ENCODE measurements at regions not wholly inside any gene's neighbourhood (a gene's known extent, or its start where the extent isn't known, plus 50 kb on each side); places are given as distances from the start of the nearest gene placed in this dataset.

GRCh38 chr7:19413443-19413965, 268.3 kb upstream of the FERD3L start:
- no peak overlapping the region for H3K27ac ChIP-seq
- no peaks in the 10 kb centered on the region for H3K36me3 ChIP-seq
- no peaks in the 10 kb centered on the region for H3K27me3 ChIP-seq
- no peaks in the 10 kb centered on the region for H3K4me1 ChIP-seq
- WGBS, 2 donors: 54 to 67% methylated on average over 3 of the region's 3 CpGs
- H3K9me3 ChIP-seq: no peaks in the 10 kb centered on the region
- no peak for DNase-seq
- TF ChIP-seq CTCF (IDR thresholded peaks at IDR 0.05): no peak
- no peak for TF ChIP-seq POLR2A (IDR thresholded peaks at IDR 0.05)
- intact Hi-C loops (cut with DNase I): no loop called here
- H3K4me3 ChIP-seq (replicated peaks in 1 of 3): no peak overlapping the region

- intact Hi-C loops (cut with DNase I): no loop called here
- H3K4me1 ChIP-seq: no peaks in the 10 kb centered on the region
- WGBS, 2 donors: 60 to 71% methylated on average over 3 of the region's 3 CpGs
- no peak for TF ChIP-seq CTCF (IDR thresholded peaks at IDR 0.05)
- no peaks in the 10 kb centered on the region for H3K9me3 ChIP-seq
- no peak for DNase-seq
- no peak overlapping the region for H3K27ac ChIP-seq
- H3K4me3 ChIP-seq (replicated peaks in 1 of 3): no peak overlapping the region
- no peaks in the 10 kb centered on the region for H3K36me3 ChIP-seq
- no peaks in the 10 kb centered on the region for H3K27me3 ChIP-seq
These were observed 265.5 kb upstream of the FERD3L start for GRCh38 chr7:19410691-19411090.

GRCh38 chr7:19410106-19410505, 264.9 kb upstream of the FERD3L start:
- intact Hi-C loops (cut with DNase I): no loop called here
- no peaks in the 10 kb centered on the region for H3K27me3 ChIP-seq
- H3K4me1 ChIP-seq: no peaks in the 10 kb centered on the region
- H3K27ac ChIP-seq: no peak overlapping the region
- no peaks in the 10 kb centered on the region for H3K9me3 ChIP-seq
- H3K36me3 ChIP-seq: no peaks in the 10 kb centered on the region
- no peak for DNase-seq
- H3K4me3 ChIP-seq (replicated peaks in 1 of 3): no peak overlapping the region
- no peak for TF ChIP-seq CTCF (IDR thresholded peaks at IDR 0.05)
- no peak for TF ChIP-seq POLR2A (IDR thresholded peaks at IDR 0.05)

- no peak for DNase-seq
- Histone ChIP-seq H3K36me3 (no peaks in the 10 kb centered on the region), H3K4me3 (replicated peaks in 1 of 3) (no peak overlapping the region), H3K27ac (no peak overlapping the region), H3K9me3 (no peaks in the 10 kb centered on the region), H3K27me3 (no peaks in the 10 kb centered on the region), H3K4me1 (no peaks in the 10 kb centered on the region)
- TF ChIP-seq CTCF (IDR thresholded peaks at IDR 0.05) (no peak), POLR2A (IDR thresholded peaks at IDR 0.05) (no peak)
- intact Hi-C loops (cut with DNase I): no loop called here
- 39 to 50% methylated on average over 3 of the region's 3 CpGs for WGBS, 2 donors
These were observed 263.5 kb upstream of the FERD3L start for GRCh38 chr7:19408706-19409220.

- 85 to 89% methylated on average over 3 to 4 of the region's 4 CpGs for WGBS, 2 donors
- Histone ChIP-seq H3K27me3 (no peaks in the 10 kb centered on the region), H3K9me3 (no peaks in the 10 kb centered on the region), H3K27ac (no peak overlapping the region), H3K36me3 (no peaks in the 10 kb centered on the region), H3K4me1 (no peaks in the 10 kb centered on the region), H3K4me3 (replicated peaks in 1 of 3) (no peak overlapping the region)
- intact Hi-C loops (cut with DNase I): no loop called here
- DNase-seq: no peak
- TF ChIP-seq POLR2A (IDR thresholded peaks at IDR 0.05) (no peak), CTCF (IDR thresholded peaks at IDR 0.05) (no peak)
These were observed 262.0 kb upstream of the FERD3L start for GRCh38 chr7:19407270-19407669.
